WTC11 (cell line): ENCODE measurements at regions not wholly inside any gene's neighbourhood (a gene's known extent, or its start where the extent isn't known, plus 50 kb on each side); places are given as distances from the start of the nearest gene placed in this dataset.

Experiments used
- ATAC-seq: fragments of 200-7000 bp; cut with Tn5 transposase; 2 replicates; pipeline ENCODE4 v1.10.0; 2021; ENCODE audit warnings: mild to moderate bottlenecking, moderate library complexity
- CTCF ChIA-PET: fragments of 300-600 bp; sonication (Branson Sonifier 250); formaldehyde crosslinking; loops from one replicate; lab custom pipeline; 2021; ENCODE audit warnings: antibody characterized with exemption; lab: Charles Lee
- POLR2A ChIA-PET: fragments of 350-600 bp; sonication (Branson Sonifier 250); formaldehyde crosslinking; loops from one replicate; lab custom pipeline; 2021; ENCODE audit warnings: antibody characterized with exemption; lab: Charles Lee
- DNase-seq: peaks from one replicate; pipeline ENCODE4 v3.0.0; 2021; ENCODE audit warnings: low spot score
- H3K27ac Mint-ChIP-seq: 2 replicates; pipeline ENCODE4 v1.8.0; 2021; ENCODE audit warnings: mixed read lengths
- H3K27me3 Mint-ChIP-seq: 2 replicates; pipeline ENCODE4 v1.8.0; 2021; ENCODE audit warnings: low read depth, mild to moderate bottlenecking, moderate library complexity, mixed read lengths
- H3K36me3 Mint-ChIP-seq: 2 replicates; pipeline ENCODE4 v1.8.0; 2021; ENCODE audit warnings: mixed read lengths
- H3K4me1 Mint-ChIP-seq: 2 replicates; pipeline ENCODE4 v1.8.0; 2022; ENCODE audit warnings: mixed read lengths
- H3K4me3 Mint-ChIP-seq: 2 replicates; pipeline ENCODE4 v1.8.0; 2021; ENCODE audit warnings: mild to moderate bottlenecking, moderate library complexity, mixed read lengths
- H3K9me3 Mint-ChIP-seq: 2 replicates; pipeline ENCODE4 v1.8.0; 2021; ENCODE audit warnings: mixed read lengths
- ESRRA ChIP-seq: sonication (generic); formaldehyde crosslinking; IDR thresholded peaks from 2 replicates; pipeline ENCODE4 v1.8.1; 2022; ENCODE audit warnings: mild to moderate bottlenecking, missing genetic modification reagents, borderline replicate concordance
- FOXJ3 ChIP-seq: sonication (generic); formaldehyde crosslinking; IDR thresholded peaks from 2 replicates; pipeline ENCODE4 v1.9.0; 2021; ENCODE audit warnings: missing genetic modification reagents, mild to moderate bottlenecking, borderline replicate concordance
- MXD4 ChIP-seq: fragments of 250-450 bp; sonication (Bioruptor Pico); IDR thresholded peaks from 2 replicates; pipeline ENCODE4 v1.8.0; 2021; ENCODE audit warnings: mild to moderate bottlenecking, moderate library complexity, borderline replicate concordance
- SMAD3 ChIP-seq: sonication (generic); formaldehyde crosslinking; IDR thresholded peaks from 2 replicates; pipeline ENCODE4 v1.8.0; 2022; ENCODE audit warnings: missing genetic modification reagents, mild to moderate bottlenecking, borderline replicate concordance
- ZNF121 ChIP-seq: sonication (generic); formaldehyde crosslinking; IDR thresholded peaks from 2 replicates; pipeline ENCODE4 v1.8.0; 2023; ENCODE audit warnings: missing genetic modification reagents
- ZNF232 ChIP-seq: sonication (generic); formaldehyde crosslinking; IDR thresholded peaks from 2 replicates; pipeline ENCODE4 v1.8.0; 2022; ENCODE audit warnings: mild to moderate bottlenecking, missing genetic modification reagents
- ZNF263 ChIP-seq: sonication (generic); formaldehyde crosslinking; IDR thresholded peaks from 2 replicates; pipeline ENCODE4 v1.8.1; 2022; ENCODE audit warnings: low read depth, mild to moderate bottlenecking, moderate library complexity, missing genetic modification reagents
- ZNF671 ChIP-seq: fragments of 250-450 bp; sonication (Bioruptor Pico); IDR thresholded peaks from 2 replicates; pipeline ENCODE4 v1.8.0; 2021; ENCODE audit warnings: mild to moderate bottlenecking
- TF ChIP-seq, protein P1 (sequence below): sonication (generic); formaldehyde crosslinking; IDR thresholded peaks from 2 replicates; pipeline ENCODE4 v1.8.0; 2022; ENCODE audit warnings: missing genetic modification reagents
- TF ChIP-seq, protein P2 (sequence below): sonication (generic); formaldehyde crosslinking; IDR thresholded peaks from 2 replicates; pipeline ENCODE4 v1.8.1; 2023; ENCODE audit warnings: mild to moderate bottlenecking, missing genetic modification reagents
- TF ChIP-seq, protein P3 (sequence below): sonication (generic); formaldehyde crosslinking; IDR thresholded peaks from 2 replicates; pipeline ENCODE4 v1.8.1; 2023; ENCODE audit warnings: mild to moderate bottlenecking, missing genetic modification reagents
- TF ChIP-seq, protein P4 (sequence below): sonication (generic); formaldehyde crosslinking; IDR thresholded peaks from 2 replicates; pipeline ENCODE4 v1.8.0; 2022; ENCODE audit warnings: mild to moderate bottlenecking, missing genetic modification reagents
- TF ChIP-seq, protein P5 (sequence below): sonication (generic); formaldehyde crosslinking; IDR thresholded peaks from 2 replicates; pipeline ENCODE4 v1.8.0; 2022; ENCODE audit warnings: mild to moderate bottlenecking, missing genetic modification reagents

DNA sequence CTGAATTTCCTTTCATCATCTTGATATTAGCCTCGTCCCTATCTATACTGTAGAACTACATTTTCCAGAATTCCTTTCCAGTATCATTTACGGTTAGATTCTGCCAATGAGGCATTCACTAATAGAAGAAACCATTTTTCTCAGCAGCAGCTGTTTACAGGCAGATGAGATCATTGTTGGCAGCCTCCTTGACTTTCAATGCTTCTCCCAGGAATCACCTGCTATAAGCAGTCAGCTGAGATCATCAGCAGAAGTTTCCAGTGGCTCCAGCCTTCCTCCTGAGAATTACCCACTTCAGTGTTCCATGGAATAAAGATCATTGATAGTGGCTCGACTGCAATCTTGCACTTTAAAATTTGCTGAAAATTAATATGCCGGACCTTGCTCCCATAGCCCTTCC, 157.3 kb upstream of the TET2 start (continued):
- TF ChIP-seq, protein P1, sequence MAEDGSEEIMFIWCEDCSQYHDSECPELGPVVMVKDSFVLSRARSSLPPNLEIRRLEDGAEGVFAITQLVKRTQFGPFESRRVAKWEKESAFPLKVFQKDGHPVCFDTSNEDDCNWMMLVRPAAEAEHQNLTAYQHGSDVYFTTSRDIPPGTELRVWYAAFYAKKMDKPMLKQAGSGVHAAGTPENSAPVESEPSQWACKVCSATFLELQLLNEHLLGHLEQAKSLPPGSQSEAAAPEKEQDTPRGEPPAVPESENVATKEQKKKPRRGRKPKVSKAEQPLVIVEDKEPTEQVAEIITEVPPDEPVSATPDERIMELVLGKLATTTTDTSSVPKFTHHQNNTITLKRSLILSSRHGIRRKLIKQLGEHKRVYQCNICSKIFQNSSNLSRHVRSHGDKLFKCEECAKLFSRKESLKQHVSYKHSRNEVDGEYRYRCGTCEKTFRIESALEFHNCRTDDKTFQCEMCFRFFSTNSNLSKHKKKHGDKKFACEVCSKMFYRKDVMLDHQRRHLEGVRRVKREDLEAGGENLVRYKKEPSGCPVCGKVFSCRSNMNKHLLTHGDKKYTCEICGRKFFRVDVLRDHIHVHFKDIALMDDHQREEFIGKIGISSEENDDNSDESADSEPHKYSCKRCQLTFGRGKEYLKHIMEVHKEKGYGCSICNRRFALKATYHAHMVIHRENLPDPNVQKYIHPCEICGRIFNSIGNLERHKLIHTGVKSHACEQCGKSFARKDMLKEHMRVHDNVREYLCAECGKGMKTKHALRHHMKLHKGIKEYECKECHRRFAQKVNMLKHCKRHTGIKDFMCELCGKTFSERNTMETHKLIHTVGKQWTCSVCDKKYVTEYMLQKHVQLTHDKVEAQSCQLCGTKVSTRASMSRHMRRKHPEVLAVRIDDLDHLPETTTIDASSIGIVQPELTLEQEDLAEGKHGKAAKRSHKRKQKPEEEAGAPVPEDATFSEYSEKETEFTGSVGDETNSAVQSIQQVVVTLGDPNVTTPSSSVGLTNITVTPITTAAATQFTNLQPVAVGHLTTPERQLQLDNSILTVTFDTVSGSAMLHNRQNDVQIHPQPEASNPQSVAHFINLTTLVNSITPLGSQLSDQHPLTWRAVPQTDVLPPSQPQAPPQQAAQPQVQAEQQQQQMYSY (CRISPR knock-in tag), result no peak
- TF ChIP-seq ESRRA (CRISPR knock-in tag) (no peak), FOXJ3 (CRISPR knock-in tag) (no peak), ZNF263 (CRISPR knock-in tag) (no peak), MXD4 (no peak)
- TF ChIP-seq, protein P2, sequence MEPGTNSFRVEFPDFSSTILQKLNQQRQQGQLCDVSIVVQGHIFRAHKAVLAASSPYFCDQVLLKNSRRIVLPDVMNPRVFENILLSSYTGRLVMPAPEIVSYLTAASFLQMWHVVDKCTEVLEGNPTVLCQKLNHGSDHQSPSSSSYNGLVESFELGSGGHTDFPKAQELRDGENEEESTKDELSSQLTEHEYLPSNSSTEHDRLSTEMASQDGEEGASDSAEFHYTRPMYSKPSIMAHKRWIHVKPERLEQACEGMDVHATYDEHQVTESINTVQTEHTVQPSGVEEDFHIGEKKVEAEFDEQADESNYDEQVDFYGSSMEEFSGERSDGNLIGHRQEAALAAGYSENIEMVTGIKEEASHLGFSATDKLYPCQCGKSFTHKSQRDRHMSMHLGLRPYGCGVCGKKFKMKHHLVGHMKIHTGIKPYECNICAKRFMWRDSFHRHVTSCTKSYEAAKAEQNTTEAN (CRISPR knock-in tag), result no peak
- TF ChIP-seq, protein P3, sequence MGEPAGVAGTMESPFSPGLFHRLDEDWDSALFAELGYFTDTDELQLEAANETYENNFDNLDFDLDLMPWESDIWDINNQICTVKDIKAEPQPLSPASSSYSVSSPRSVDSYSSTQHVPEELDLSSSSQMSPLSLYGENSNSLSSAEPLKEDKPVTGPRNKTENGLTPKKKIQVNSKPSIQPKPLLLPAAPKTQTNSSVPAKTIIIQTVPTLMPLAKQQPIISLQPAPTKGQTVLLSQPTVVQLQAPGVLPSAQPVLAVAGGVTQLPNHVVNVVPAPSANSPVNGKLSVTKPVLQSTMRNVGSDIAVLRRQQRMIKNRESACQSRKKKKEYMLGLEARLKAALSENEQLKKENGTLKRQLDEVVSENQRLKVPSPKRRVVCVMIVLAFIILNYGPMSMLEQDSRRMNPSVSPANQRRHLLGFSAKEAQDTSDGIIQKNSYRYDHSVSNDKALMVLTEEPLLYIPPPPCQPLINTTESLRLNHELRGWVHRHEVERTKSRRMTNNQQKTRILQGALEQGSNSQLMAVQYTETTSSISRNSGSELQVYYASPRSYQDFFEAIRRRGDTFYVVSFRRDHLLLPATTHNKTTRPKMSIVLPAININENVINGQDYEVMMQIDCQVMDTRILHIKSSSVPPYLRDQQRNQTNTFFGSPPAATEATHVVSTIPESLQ, result no peak

DNA sequence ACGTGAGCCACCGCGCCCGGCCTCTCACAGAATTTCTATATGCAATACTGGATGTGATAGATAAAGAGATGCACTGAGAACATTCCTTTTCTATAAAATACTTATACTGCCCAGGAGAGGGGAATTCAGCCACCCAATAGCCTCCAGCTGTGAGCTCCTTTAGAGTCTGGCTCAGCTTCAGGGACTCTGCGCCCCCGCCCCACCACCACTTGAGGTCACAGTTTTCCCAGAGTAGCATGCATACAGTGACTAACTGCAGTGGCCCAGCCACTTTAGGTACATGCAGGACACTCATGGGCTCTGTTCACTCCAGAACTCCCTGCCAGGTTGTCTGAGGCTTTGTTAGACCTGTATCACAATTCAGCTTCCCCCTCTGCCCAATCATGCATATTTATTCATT, 144.4 kb upstream of the TET2 start:
- Mint-ChIP-seq H3K27ac (no peak overlapping the region), H3K9me3 (no peaks in the 10 kb centered on the region), H3K4me1 (no peaks in the 10 kb centered on the region), H3K36me3 (no peaks in the 10 kb centered on the region), H3K27me3 (no peaks in the 10 kb centered on the region; the same call in none of the 2 replicates), H3K4me3 (no peak overlapping the region)
- TF ChIP-seq SMAD3 (CRISPR knock-in tag), result no peak
- 0 out of 2 replicates have a peak, but pooled peaks have one; percentile 7 for TF ChIP-seq ZNF121 (CRISPR knock-in tag)
- ATAC-seq (peak; percentile 57; the same call in 1 of the 2 replicates), DNase-seq (no peak)
- ChIA-PET POLR2A (no interaction called here), CTCF (no interaction called here)

DNA sequence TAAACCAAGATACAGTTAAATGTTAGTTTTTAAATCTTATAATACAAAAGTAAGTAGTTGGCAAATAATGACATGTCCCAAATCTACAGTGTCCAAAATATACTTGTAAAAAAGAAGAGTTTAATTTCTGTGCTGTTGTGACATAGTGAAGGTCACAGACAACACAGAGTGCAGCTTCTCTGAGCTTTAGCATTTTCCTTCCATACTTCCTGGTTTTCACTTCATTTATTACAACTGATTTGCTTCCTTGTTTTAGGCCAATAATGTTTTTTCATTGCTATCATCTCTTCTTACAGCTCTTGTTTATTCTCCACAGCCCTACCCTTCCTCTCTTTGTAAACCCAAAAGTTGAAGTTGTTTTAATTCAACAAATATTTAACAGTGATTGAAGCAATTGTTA, 132.4 kb upstream of the TET2 start:
- H3K4me3 Mint-ChIP-seq, result no peak overlapping the region
- peaks cover 14% of the 10 kb centered on the region for H3K9me3 Mint-ChIP-seq
- no peak for TF ChIP-seq SMAD3 (CRISPR knock-in tag)
- TF ChIP-seq, protein P4, sequence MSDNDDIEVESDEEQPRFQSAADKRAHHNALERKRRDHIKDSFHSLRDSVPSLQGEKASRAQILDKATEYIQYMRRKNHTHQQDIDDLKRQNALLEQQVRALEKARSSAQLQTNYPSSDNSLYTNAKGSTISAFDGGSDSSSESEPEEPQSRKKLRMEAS, result no peak
- no peak for TF ChIP-seq ZNF671 (CRISPR knock-in tag)
- TF ChIP-seq, protein P5, sequence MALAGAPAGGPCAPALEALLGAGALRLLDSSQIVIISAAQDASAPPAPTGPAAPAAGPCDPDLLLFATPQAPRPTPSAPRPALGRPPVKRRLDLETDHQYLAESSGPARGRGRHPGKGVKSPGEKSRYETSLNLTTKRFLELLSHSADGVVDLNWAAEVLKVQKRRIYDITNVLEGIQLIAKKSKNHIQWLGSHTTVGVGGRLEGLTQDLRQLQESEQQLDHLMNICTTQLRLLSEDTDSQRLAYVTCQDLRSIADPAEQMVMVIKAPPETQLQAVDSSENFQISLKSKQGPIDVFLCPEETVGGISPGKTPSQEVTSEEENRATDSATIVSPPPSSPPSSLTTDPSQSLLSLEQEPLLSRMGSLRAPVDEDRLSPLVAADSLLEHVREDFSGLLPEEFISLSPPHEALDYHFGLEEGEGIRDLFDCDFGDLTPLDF, result no peak
- TF ChIP-seq ZNF263 (CRISPR knock-in tag), result no peak
- no peak for TF ChIP-seq ZNF232 (CRISPR knock-in tag)
- CTCF ChIA-PET, result no interaction called here
- H3K4me1 Mint-ChIP-seq, result no peaks in the 10 kb centered on the region
- H3K36me3 Mint-ChIP-seq, result no peaks in the 10 kb centered on the region
- DNase-seq (no peak), ATAC-seq (no peak)
- peaks cover 10% of the 10 kb centered on the region for H3K27me3 Mint-ChIP-seq
- POLR2A ChIA-PET, result no interaction called here
- H3K27ac Mint-ChIP-seq, result no peak overlapping the region
